NCI-H774 (cell line): ENCODE measurements at regions not wholly inside any gene's neighbourhood (a gene's known extent, or its start where the extent isn't known, plus 50 kb on each side); places are given as distances from the start of the nearest gene placed in this dataset.

ENCODE experiments used
- DNase-seq: peaks from one replicate; lab custom pipeline; 2025; lab: John Stamatoyannopoulos, UW

DNA sequence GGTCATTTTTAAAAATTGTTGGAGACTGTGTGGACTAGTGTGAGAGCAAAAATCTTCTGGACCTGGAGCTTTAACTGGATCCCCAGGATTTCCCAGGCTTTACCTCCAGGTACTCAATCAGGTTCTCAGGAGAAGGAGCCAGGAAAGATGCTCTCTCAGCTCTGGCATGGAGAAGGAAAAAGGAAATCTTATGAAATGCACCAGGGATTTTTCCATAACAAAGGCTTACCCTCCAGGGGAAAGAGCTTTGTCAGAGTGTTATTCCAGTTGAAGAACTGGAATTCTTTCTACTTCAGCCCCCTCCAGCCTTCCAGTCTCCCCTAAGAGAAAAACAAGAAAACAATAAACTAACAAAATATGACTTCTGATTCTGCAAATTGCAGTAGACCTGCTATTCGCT is 436.7 kb upstream of the ANKRD30A start:
- no peak for DNase-seq

DNA sequence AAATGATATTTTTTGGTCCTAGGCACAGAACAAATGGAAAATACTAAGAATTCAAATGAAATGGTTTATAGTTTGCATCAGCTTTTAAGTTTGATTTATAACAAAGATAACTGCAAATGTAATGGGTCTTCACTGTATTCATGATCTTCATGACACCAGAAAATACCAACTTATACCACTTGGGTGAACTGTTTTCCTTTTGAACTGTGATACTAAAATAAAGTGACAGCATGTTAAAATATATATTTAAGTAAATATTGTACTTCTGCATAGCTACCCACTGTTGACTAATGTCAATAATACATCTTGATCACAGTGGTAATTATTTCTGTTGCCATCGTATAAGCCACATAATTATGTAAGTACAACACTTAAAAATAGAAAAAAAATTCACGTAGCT is 442.0 kb upstream of the ANKRD30A start:
- DNase-seq: no peak

DNA sequence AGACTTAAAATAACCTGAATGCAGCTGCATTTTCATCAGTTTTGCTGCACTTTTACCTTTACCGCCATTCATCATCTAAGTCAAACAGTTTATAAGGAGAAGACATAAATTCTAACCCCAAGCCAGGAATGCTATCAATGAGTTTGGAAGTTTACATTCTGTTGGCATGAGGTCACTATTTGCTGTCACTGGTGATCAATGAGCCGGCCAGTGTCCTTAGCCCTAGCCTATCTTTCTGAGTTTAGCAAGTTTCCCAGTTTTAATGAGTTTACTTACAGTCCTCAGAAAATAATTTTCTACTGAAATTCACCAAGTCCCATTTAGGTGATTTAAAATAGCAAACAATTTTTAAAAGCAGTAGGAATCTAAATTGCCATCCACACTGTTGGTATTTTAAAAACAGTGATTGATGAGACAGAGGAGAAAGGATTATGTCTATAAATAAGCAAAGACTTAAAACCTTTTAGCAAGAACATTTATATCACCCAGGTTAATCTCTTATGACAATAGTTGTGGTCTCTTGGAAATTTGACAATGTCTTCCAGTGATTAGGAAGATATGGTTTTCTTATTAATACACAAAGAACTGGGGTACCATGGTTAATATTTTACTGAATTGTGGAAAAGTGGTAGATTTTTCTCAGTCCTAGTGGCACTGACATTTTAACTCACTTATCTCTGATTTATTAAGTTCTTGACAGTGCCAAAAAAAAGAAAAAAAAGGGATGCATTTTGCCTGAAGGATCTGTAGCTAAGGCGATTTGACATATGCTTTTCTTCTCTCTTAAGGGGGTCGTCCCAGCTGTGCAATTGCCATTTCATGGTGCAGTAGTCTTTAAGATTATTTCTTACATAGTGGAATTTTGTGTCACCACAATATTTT is 443.4 kb upstream of the ANKRD30A start:
- DNase-seq: no peak

DNA sequence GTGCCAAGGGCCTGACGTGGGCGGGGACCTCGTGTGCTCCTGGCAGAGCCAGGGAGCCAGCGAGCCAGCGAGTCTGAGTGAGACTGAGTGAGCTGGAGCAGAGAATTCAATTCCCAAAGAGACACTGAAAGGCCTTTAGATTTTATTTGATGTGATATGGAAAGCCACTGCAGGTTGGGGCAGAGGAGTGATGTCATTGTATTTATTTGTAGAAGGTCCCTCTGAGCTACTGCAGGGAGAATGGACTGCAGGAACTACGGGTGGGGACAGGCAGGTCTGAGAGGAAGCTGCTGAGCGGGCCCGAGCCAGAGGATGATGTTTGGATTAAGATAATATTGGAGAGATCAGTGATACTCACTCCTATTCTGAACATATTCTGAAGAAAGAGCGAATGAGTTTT is 445.8 kb upstream of the ANKRD30A start:
- no peak for DNase-seq

DNA sequence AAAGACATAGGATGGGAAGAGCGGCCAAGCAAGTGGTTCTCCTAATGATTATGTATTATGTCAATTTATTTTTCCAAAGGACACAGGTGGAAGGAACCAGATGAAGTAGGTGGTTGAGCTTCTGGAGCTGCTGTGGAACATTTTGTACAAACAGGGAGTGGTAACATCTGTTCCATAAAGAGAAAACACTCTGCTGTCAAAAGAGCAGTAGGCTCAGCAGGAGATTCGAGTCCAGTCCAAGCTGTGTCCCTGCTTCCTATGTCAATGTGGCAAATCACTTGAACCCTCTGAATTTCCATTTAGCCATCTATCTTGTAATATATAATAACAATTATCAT is 448.0 kb upstream of the ANKRD30A start:
- DNase-seq: no peak

DNA sequence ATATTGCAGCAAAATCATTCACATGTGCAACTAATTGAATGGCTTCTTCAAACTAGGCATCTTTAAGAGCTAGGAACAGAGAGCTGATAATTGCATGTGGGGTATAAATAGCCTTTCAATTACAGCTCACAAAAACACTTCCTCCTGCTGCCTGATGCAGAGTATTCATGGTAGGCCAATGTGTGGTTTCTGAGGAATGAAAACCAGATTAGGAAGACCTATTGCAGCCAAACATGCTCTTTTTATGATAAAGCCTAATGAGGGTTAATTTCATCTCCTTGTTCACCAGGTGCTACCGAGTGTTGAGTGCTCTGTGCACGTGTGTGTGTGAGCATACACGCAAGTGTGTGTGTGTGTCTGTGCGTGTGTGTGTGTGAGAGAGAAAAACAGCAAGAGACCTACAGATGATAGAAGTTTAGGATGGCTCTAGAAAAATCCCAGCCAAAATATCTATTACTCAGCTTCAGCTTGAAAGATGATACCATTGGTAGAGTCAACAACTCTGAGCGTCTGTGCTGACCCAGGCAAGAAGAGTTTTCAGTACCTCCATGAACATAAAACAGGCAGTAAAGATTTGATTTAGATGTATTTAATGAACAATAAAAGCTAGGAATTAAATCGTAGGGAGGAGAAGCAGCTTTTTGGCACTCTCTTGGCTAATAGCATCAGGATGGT is 448.5 kb upstream of the ANKRD30A start:
- DNase-seq: no peak

DNA sequence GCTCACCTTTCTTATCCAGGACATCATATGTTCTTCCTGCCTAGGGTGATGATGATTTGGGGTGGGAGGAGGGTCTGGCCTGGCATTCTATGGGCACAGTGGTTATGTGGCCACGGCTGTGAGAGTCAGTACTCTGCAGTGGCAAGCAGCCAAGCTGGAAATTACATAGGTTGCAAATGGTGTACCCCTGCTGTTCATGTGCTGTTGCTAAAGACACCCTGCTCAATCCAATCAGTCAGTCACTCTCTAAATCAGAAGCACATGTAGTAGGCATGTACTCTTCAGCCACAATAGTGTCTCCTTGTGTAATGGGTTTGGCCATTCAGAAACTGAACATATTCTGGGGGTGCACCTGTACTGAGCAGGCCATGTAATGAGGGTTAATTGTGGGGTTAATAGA is 449.1 kb upstream of the ANKRD30A start:
- no peak for DNase-seq

DNA sequence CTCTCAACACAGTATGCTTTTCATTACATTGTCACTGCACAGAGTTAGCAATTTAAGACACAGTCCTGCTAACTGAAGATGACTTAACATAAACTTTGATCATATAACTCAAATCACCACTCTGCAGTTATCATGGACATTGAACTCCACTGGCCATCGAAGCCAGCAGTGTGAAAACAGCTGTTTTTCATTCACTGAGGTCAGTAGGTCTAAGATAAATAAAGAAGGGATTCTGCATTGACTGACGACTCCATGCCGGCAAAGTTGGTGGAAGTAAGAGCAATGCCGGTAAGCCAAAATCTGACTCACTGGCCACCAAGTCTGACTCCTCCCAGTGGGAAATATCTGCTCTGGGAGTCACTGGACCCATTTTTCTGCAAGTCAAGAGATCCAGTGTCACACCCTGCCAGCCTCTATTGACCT is 449.9 kb upstream of the ANKRD30A start:
- no peak for DNase-seq

DNA sequence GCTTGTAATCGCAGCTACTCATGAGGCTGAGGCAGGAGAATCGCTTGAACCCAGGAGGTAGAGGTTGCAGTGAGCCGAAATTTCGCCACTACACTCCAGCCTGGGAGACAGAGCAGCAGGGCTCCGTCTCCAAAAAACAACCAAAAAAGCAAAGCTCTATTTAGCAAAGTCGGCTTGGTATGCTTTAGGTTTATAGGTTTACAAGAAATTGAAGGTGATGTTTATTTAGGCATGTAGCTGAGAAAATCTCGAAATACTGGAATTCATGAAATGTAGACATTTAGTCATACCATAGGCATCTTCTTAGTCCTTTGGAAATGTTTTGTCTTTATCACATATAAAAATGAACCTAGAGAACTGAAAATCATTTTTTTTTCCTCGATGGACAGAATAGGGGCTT is 453.8 kb upstream of the ANKRD30A start:
- DNase-seq: no peak

DNA sequence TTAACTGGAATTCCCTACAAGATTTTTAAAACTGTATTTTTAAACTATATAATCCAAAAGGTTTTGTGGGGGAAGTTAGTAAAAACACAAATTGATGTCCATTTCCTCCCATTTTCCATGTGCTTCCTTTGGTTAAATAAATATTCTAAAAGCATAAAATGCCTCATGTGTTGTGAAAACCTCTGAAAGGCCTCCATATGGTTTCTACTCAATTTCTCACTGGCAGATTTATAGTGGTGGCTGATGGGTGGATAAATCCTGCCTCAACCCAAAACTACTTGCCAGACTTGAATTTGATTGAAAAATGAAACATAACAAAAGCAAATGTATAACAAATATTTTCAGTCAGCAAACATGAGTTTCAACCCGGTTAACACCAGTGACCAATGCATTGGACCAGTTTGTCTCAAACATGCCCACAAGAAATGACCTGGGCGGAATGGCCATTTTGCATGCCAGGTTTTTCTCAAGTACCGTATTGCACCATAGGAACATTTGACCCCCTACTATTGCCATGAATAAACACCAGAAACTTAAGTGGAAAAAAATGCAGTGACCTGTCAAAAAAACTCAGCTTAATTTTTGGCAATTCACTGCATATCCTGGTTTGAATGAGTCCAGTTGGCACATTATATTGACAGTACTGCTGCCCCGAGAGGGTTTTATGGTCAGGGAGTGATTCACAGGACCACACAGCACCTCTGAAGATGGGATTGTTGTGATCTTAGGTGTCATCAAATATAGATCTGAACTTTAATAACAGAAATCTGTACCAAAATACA is 454.6 kb upstream of the ANKRD30A start:
- no peak for DNase-seq

DNA sequence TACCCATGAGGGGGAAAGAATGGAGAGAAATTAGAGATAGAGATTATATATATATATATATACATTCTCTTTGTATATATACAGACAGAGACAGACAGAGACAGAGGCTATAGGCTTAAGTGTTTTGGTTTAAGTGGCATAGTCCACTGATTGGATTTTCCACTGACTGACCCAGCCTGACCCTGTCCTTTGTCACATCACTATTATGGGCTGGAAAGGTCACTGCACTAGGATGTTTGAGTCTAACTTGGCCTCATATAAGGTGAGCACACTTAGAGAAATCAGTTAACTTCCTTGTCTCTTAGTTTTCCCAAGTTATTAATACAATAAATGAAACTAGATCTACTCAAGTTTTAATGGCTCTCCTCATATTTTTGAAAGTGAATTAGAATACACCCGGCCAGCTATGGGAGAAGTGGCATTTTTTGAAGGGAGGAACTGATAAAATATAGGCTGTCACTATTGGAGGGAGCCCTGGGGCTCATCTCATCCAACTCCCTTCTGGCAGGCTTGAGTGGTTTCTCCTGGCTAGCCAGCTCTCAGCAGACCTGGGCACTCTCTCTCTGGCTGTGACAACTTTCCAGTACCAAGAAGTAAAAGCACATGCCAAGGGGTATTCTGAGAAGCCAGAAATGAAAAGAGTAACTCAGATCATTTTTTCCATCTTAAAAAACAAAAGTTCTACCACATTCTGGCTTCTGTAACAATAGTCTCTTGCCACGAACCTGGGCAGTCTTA is 455.6 kb upstream of the ANKRD30A start:
- DNase-seq: no peak

DNA sequence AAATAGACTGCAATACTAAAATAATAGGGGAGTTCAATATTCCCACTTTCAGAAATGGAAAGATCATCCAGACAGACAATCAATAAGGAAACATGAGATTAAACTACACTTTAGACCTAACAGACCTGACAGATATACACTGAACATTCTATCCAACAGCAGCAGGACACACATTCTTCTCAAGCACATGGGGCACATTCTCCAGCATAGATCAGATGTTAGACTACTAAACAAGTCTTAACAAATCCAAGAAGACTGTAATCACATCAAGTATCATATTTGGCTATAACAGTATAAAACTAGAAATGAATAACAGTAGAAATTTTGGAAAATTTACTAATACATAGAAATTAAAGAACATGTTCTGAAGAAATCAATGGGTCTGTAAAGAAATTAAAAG is 458.9 kb upstream of the ANKRD30A start:
- DNase-seq: no peak

DNA sequence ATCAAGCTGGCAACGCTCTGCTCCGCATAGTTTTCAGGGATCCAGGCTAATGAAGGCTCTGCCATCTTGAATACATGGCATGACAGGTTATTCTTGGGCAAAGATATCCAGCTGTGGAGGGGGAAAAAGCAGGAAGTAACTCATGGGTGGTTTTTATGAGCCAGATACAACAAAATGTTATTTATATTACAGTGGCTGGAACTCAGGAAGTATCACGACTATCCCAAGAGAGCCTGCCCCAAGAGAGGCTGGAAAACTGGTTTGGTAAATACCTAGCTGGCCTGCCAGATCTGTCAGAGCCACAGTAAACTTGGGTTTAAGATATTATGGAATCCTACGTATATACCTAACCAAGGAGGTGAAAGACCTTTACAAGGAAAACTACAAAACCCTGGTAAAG is 462.8 kb upstream of the ANKRD30A start:
- no peak for DNase-seq

DNA sequence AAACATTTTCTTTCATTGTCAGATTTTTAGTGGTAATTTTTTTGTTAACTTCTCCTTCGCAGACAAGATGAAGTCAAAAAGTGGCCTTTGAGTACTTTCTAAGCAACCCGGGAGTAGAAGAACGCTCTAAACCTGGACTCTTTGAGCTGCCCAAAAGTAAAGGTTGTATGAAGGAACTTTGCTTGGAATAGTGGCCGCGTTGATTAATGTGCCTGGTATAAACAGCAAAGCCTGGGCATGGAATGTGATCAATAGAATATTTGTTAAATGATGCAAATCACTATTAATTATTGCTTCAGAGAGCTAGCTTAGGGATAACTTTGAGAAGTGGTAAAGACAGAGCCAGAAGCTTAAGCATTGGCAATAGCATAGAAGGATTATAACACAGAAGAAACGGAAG is 475.1 kb upstream of the ANKRD30A start:
- DNase-seq: no peak

DNA sequence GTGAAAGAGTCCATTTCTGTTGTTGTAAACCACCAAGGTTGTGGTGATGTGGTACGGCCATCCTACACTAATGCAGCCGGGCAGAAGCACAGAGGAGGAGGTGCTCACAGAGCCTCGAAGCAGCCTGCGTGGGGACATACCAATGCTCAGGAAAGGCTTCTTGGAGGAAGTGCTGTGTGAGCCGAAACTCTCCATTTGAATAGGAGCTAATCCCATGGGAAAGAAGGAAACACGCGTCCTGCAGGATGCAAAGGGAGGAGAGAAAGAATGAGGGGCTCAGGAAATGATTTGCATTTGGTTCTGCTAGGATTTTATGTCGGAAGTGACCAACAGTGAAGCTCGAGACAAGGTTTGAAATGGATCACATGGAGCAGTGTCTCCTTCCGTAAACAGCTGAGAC is 477.9 kb upstream of the ANKRD30A start:
- no peak for DNase-seq

DNA sequence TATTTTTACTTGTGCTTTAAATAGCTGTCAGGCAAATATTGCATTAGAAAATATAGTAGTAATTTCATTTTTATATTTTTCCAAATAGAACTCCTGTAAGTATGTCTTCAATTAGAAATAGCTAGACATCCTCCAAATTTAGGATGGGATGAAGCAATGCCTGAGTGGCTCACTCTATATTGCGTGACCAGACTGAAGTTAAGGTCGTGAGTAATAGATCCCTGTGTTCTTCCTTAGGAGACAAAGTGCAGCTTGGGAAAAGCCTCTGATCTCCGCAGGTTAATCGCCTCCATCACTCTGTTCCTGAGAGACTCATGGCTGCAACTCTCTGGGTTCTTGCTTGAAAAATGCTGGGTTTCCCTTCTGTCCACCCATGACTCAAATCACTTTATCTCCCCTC is 484.8 kb upstream of the ANKRD30A start:
- DNase-seq: no peak

DNA sequence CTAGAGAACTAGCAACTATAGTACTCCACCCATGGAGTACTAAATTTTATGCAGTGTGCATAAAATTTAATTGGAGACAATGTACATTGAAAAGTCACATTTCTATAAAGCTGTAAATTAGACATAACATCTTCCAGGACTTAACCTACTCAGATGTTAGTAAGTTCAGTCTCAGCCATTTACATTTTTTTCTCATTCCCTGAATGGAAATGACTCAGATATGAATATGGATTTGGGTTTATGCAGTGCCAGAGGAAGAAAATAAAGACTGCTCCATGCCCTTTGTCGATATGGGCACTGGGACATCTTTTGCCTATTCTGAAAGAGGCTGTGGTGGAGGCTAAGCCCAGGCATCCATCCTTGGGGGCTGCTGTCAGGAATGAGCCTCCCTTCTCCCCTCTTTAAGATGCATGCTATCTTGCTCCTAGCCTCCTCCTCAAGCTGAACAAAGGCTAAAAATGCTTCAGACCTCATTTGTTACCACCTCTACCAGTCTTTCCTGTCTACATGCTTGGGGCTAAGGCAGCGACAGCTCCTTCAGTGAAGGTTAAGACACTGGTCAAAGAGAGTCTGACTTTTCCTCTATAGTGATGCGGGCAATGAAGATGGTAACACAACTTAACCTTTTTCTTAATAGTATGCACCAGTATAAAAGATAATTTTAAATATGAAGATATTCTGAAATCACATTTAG is 486.8 kb upstream of the ANKRD30A start:
- DNase-seq: no peak

DNA sequence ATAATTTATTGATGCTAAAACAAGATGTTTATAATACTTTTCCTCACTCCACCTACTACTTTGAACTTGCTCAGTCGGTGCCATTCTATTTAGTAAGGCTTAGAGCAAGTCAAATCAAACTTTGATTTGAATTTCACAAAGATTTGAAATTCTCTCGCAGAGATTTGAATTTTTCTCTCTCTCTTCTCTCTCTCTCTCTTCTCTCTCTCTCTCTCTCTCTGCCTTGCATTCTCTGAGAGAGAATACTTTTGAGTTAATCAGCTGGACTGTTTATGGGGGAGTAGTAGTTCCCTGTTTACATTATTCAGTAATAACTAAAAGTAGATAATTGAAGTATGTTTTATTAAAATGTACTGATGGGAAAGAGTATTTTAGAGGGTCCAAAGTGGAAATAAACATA is 488.5 kb upstream of the ANKRD30A start:
- DNase-seq: no peak

DNA sequence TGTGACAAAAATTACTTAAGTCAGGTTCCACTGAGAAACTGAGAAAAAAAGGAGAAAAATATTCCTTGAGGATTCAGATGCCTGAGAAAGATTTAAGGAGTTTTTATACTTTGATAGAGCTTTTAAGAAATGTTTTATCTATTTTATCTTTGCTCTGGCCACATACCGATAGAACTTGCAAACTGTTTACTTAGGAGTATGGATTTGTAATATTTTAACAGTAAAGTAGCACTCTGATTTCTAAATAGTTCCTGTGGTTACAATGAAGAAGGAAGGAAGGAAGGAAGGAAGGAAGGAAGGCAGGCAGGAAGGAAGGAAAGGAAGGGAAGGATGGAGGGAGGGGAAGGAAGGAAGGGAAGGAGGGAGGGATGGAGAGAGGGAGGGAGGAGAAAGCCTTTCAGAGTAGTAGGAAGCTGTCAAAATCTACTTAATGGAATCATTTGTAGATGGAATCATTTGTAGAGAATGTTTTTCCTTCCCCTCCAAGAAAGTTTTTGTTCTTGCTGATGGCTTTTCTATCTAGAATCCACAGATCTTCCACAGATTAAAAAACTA is 489.0 kb upstream of the ANKRD30A start:
- DNase-seq: no peak

DNA sequence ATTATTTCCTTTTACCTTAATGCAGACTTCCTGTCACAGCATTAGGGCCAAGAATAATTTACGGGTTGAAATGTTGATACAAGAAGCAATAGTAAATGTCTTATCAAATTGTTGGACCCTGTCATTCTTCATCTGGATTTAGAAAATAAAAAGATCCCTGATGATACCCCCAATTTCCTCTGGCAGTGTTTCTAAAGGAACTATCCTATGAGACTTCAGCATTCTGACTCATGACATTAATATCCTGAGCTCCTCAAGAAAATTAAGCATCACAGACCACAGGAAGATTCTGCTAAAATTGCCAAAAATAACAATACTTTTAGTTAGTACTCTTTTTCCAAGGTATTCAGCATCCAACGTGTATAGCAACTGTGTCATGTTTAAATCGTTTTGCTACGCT is 490.5 kb upstream of the ANKRD30A start:
- DNase-seq: no peak

DNA sequence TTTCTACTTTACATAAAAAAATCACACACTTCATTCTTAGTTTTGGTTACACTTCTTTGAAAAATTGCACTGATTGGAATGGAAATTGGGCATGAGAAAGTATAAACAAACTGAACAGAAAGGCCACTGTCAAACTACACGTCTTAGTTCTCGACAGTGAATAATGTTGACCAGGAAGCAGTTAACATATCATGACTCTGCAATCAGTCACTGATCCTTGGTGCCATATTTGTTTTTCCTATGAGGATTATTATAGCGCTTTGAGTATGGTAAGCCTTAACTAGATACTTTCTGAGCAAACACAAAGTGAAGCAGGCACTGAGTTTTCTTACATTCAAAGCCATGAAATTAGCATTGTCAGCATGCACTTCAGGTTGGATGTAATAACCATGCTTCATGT is 495.1 kb upstream of the ANKRD30A start:
- DNase-seq: no peak
